Neuronal stem cell (in vitro differentiated cells): ENCODE measurements at regions not wholly inside any gene's neighbourhood (a gene's known extent, or its start where the extent isn't known, plus 50 kb on each side); places are given as distances from the start of the nearest gene placed in this dataset.

Experiments used
- DNase-seq: peaks from one replicate; pipeline ENCODE4 v3.0.0-alpha.2; 2013; ENCODE audit warnings: low spot score
- H2AFZ ChIP-seq: one replicate; pipeline ENCODE4 v1.6.1; 2013; ENCODE audit warnings: mild to moderate bottlenecking, low read length, inconsistent platforms
- H2AK5ac ChIP-seq: 2 replicates; pipeline ENCODE4 v1.6.1; 2013; ENCODE audit warnings: low read depth, mild to moderate bottlenecking, inconsistent platforms, low read length, moderate library complexity, mixed read lengths
- H2BK120ac ChIP-seq: 2 replicates; pipeline ENCODE4 v1.6.1; 2013; ENCODE audit warnings: low read depth, mild to moderate bottlenecking, inconsistent platforms, low read length, moderate library complexity, mixed read lengths
- H2BK12ac ChIP-seq: one replicate; pipeline ENCODE4 v1.6.1; 2013; ENCODE audit warnings: low read length, inconsistent platforms
- H2BK15ac ChIP-seq: 2 replicates; pipeline ENCODE4 v1.6.1; 2013; ENCODE audit warnings: mild to moderate bottlenecking, low read length, inconsistent platforms, mixed read lengths
- H2BK5ac ChIP-seq: one replicate; pipeline ENCODE4 v1.6.1; 2013; ENCODE audit warnings: inconsistent platforms, mild to moderate bottlenecking, low read length, moderate library complexity
- H3K14ac ChIP-seq: one replicate; pipeline ENCODE4 v1.6.1; 2013; ENCODE audit warnings: low read length, inconsistent platforms
- H3K18ac ChIP-seq: 2 replicates; pipeline ENCODE4 v1.6.1; 2013; ENCODE audit warnings: low read length, inconsistent platforms
- H3K23ac ChIP-seq: 2 replicates; pipeline ENCODE4 v1.6.1; 2013; ENCODE audit warnings: low read depth, mild to moderate bottlenecking, mixed read lengths, low read length, inconsistent platforms; ENCODE audit not compliant: poor library complexity
- H3K27ac ChIP-seq: replicated peaks from 3 replicates; pipeline ENCODE4 v1.5.1; 2013; ENCODE audit warnings: low read length, inconsistent platforms
- H3K27me3 ChIP-seq, 3 experiments: 2 replicates each; pipeline ENCODE4 v1.6.1; 2013; ENCODE audit warnings: low read length in 3 of 3, mild to moderate bottlenecking in 2 of 3, inconsistent platforms in 1 of 3, low read depth in 1 of 3, mixed read lengths in 1 of 3, moderate library complexity in 1 of 3; ENCODE audit not compliant: control insufficient read depth in 3 of 3, insufficient read depth in 3 of 3
- H3K36me3 ChIP-seq, 2 donors: replicated peaks in 1 of 2; 2 replicates each; pipeline ENCODE4 v1.6.1; 2013; ENCODE audit warnings: low read length in 2 of 2; ENCODE audit not compliant: control insufficient read depth in 2 of 2, insufficient read depth in 2 of 2
- H3K4ac ChIP-seq: 2 replicates; pipeline ENCODE4 v1.6.1; 2013; ENCODE audit warnings: inconsistent platforms, mild to moderate bottlenecking, low read length, moderate library complexity
- H3K4me1 ChIP-seq, 2 donors: 1 replicate in 1 of 2; 2 replicates in 1 of 2; pipeline ENCODE4 v1.6.1; 2013; ENCODE audit warnings: low read length in 2 of 2, low read depth in 1 of 2; ENCODE audit not compliant: control insufficient read depth in 2 of 2, insufficient read depth in 1 of 2
- H3K4me2 ChIP-seq: one replicate; pipeline ENCODE4 v1.6.1; 2013; ENCODE audit warnings: mild to moderate bottlenecking, low read length, inconsistent platforms; ENCODE audit not compliant: insufficient read depth, poor library complexity, severe bottlenecking
- H3K4me3 ChIP-seq, 2 donors: 2 replicates each; pipeline ENCODE4 v1.5.1; 2013; ENCODE audit warnings: low read length in 2 of 2, mild to moderate bottlenecking in 2 of 2, inconsistent platforms in 1 of 2, moderate library complexity in 1 of 2
- H3K79me1 ChIP-seq: one replicate; pipeline ENCODE4 v1.6.1; 2013; ENCODE audit warnings: low read depth, mild to moderate bottlenecking, inconsistent platforms, low read length, moderate library complexity
- H3K9ac ChIP-seq: one replicate; pipeline ENCODE4 v1.6.1; 2013; ENCODE audit warnings: mild to moderate bottlenecking, low read depth, low read length, inconsistent platforms; ENCODE audit not compliant: poor library complexity
- H3K9me3 ChIP-seq, 2 donors: replicated peaks in 1 of 2; 2 replicates each; pipeline versions ENCODE3 to v1.6.1; 2013; ENCODE audit warnings: low read length in 2 of 2, mild to moderate bottlenecking in 2 of 2, inconsistent platforms in 1 of 2, low read depth in 1 of 2, mixed read lengths in 1 of 2, moderate library complexity in 1 of 2; ENCODE audit not compliant: control insufficient read depth in 2 of 2, insufficient read depth in 1 of 2
- H4K8ac ChIP-seq: one replicate; pipeline ENCODE4 v1.6.1; 2013; ENCODE audit warnings: low read depth, mild to moderate bottlenecking, inconsistent platforms, low read length, moderate library complexity
- H4K91ac ChIP-seq: one replicate; pipeline ENCODE4 v1.6.1; 2013; ENCODE audit warnings: low read length, low read depth, mild to moderate bottlenecking, inconsistent platforms; ENCODE audit not compliant: poor library complexity
- WGBS, 2 donors: extraction: QIAGEN DNeasy Blood & Tissue Kit; methylation state at CpG; one replicate each; pipeline ENCODE4 v1.1.7; 2013; ENCODE audit warnings: missing lambda C conversion rate in 2 of 2, mixed read lengths in 1 of 2; ENCODE audit not compliant: insufficient read length in 2 of 2, insufficient replicate concordance in 1 of 2; ENCODE audit errors: extremely low coverage in 2 of 2; 5-methylcytosine and 5-hydroxymethylcytosine counted together

GRCh38 chr7:98467570-98468312, 66.9 kb upstream of the BAIAP2L1 start:
- Histone ChIP-seq H3K9me3 (peaks cover 0 to 10% of the 10 kb centered on the region in 2 donors), H2AK5ac (no peak overlapping the region), H3K79me1 (no peaks in the 10 kb centered on the region), H3K4me3 (no peak overlapping the region), H3K4me1 (peaks cover 0 to 2% of the 10 kb centered on the region in 2 donors), H3K36me3 (no peaks in the 10 kb centered on the region), H3K27ac (no peak overlapping the region), H3K4ac (no peak overlapping the region), H3K9ac (no peak overlapping the region), H2BK5ac (no peak overlapping the region), H3K23ac (no peak overlapping the region), H3K4me2 (no peak overlapping the region), H3K18ac (no peak overlapping the region), H3K27me3 (no peaks in the 10 kb centered on the region), H2BK120ac (no peak overlapping the region), H4K91ac (no peak overlapping the region), H3K14ac (no peak overlapping the region), H2BK15ac (no peak overlapping the region), H4K8ac (no peak overlapping the region), H2BK12ac (no peak overlapping the region), H2AFZ (no peak overlapping the region)
- DNase-seq, result no peak
- no CpG with 5 or more reads among the region's 8 CpGs for WGBS, 2 donors

- no peaks in the 10 kb centered on the region for H3K36me3 ChIP-seq
- whole genome bisulfite sequencing, 2 donors, result no CpG with 5 or more reads among the region's 8 CpGs
- no peak overlapping the region for H2BK120ac ChIP-seq
- no peak overlapping the region for H2AK5ac ChIP-seq
- peaks cover 0 to 9% of the 10 kb centered on the region in 2 donors for H3K9me3 ChIP-seq
- no peaks in the 10 kb centered on the region for H3K27me3 ChIP-seq
- no peaks in the 10 kb centered on the region for H3K4me1 ChIP-seq
- no peak overlapping the region for H3K27ac ChIP-seq
- H2BK12ac ChIP-seq, result no peak overlapping the region
- H2AFZ ChIP-seq, result no peak overlapping the region
- DNase-seq, result no peak
- no peak overlapping the region for H4K91ac ChIP-seq
- H4K8ac ChIP-seq, result no peak overlapping the region
- H2BK15ac ChIP-seq, result no peak overlapping the region
- H3K4me3 ChIP-seq, result no peak overlapping the region
- no peak overlapping the region for H3K23ac ChIP-seq
- no peak overlapping the region for H2BK5ac ChIP-seq
- H3K18ac ChIP-seq, result no peak overlapping the region
- no peaks in the 10 kb centered on the region for H3K79me1 ChIP-seq
- H3K4me2 ChIP-seq, result no peak overlapping the region
- no peak overlapping the region for H3K9ac ChIP-seq
- H3K14ac ChIP-seq, result no peak overlapping the region
- H3K4ac ChIP-seq, result no peak overlapping the region
Observed at GRCh38 chr7:98465022-98465421, 64.1 kb upstream of the BAIAP2L1 start.

GRCh38 chr7:98464558-98464940, 63.7 kb upstream of the BAIAP2L1 start:
- no peak overlapping the region for H2BK120ac ChIP-seq
- H2AFZ ChIP-seq, result no peak overlapping the region
- H3K18ac ChIP-seq, result no peak overlapping the region
- no peak overlapping the region for H2AK5ac ChIP-seq
- no peak overlapping the region for H3K4me3 ChIP-seq
- no peak overlapping the region for H2BK12ac ChIP-seq
- no peak overlapping the region for H3K4me2 ChIP-seq
- no peaks in the 10 kb centered on the region for H3K4me1 ChIP-seq
- peaks cover 0 to 9% of the 10 kb centered on the region in 2 donors for H3K9me3 ChIP-seq
- H2BK15ac ChIP-seq, result no peak overlapping the region
- no peak overlapping the region for H3K4ac ChIP-seq
- DNase-seq, result no peak
- H3K27me3 ChIP-seq, result no peaks in the 10 kb centered on the region
- no peak overlapping the region for H2BK5ac ChIP-seq
- no peak overlapping the region for H3K9ac ChIP-seq
- no peaks in the 10 kb centered on the region for H3K36me3 ChIP-seq
- H3K79me1 ChIP-seq, result no peaks in the 10 kb centered on the region
- no peak overlapping the region for H3K27ac ChIP-seq
- H3K23ac ChIP-seq, result no peak overlapping the region
- H4K91ac ChIP-seq, result no peak overlapping the region
- H3K14ac ChIP-seq, result no peak overlapping the region
- no CpG with 5 or more reads among the region's 4 CpGs for WGBS, 2 donors
- H4K8ac ChIP-seq, result no peak overlapping the region

- no peak overlapping the region for H3K23ac ChIP-seq
- no peak overlapping the region for H2AFZ ChIP-seq
- no peak overlapping the region for H3K18ac ChIP-seq
- no CpG with 5 or more reads among the region's 9 CpGs for WGBS, 2 donors
- no peak overlapping the region for H3K4ac ChIP-seq
- H3K4me1 ChIP-seq, result no peaks in the 10 kb centered on the region
- no peak overlapping the region for H3K9ac ChIP-seq
- H3K79me1 ChIP-seq, result no peaks in the 10 kb centered on the region
- no peak overlapping the region for H2BK15ac ChIP-seq
- H3K9me3 ChIP-seq, result peaks cover 0 to 9% of the 10 kb centered on the region in 2 donors
- no peak overlapping the region for H3K27ac ChIP-seq
- H3K4me3 ChIP-seq, result no peak overlapping the region
- no peak for DNase-seq
- no peak overlapping the region for H2BK120ac ChIP-seq
- no peaks in the 10 kb centered on the region for H3K36me3 ChIP-seq
- H3K14ac ChIP-seq, result no peak overlapping the region
- H3K4me2 ChIP-seq, result no peak overlapping the region
- no peak overlapping the region for H2BK12ac ChIP-seq
- no peak overlapping the region for H2BK5ac ChIP-seq
- no peak overlapping the region for H4K8ac ChIP-seq
- H2AK5ac ChIP-seq, result no peak overlapping the region
- H4K91ac ChIP-seq, result no peak overlapping the region
- no peaks in the 10 kb centered on the region for H3K27me3 ChIP-seq
Observed at GRCh38 chr7:98463837-98464557, 63.1 kb upstream of the BAIAP2L1 start.
